Calu3 (cell line): ENCODE measurements at regions not wholly inside any gene's neighbourhood (a gene's known extent, or its start where the extent isn't known, plus 50 kb on each side); places are given as distances from the start of the nearest gene placed in this dataset.

Experiments
- BruUV-seq: library from RNA; stranded (reverse); fragments of 400-500 nt; replicated peaks from 2 replicates; lab custom pipeline; 2021; lab: Mats Ljungman, UMichigan
- CTCF ChIA-PET: fragments of 300-600 bp; sonication (Branson Sonifier 250); formaldehyde crosslinking; loops from one replicate; lab custom pipeline; 2022; ENCODE audit warnings: antibody characterized with exemption; lab: Charles Lee
- DNase-seq: peaks from one replicate; pipeline ENCODE4 v3.0.0; 2022
- H3K27ac Mint-ChIP-seq: one replicate; pipeline ENCODE4 v1.8.0; 2022; ENCODE audit warnings: mixed read lengths; ENCODE audit not compliant: unreplicated experiment
- H3K27me3 Mint-ChIP-seq: one replicate; pipeline ENCODE4 v1.8.0; 2022; ENCODE audit warnings: mixed read lengths; ENCODE audit not compliant: unreplicated experiment
- H3K36me3 Mint-ChIP-seq: one replicate; pipeline ENCODE4 v1.8.0; 2022; ENCODE audit warnings: mild to moderate bottlenecking, moderate library complexity, mixed read lengths; ENCODE audit not compliant: insufficient read depth, unreplicated experiment
- H3K4me1 Mint-ChIP-seq: one replicate; pipeline ENCODE4 v1.8.0; 2022; ENCODE audit warnings: mild to moderate bottlenecking, low read depth, mixed read lengths; ENCODE audit not compliant: unreplicated experiment
- H3K4me3 Mint-ChIP-seq: one replicate; pipeline ENCODE4 v1.8.0; 2022; ENCODE audit warnings: mild to moderate bottlenecking, low read depth, moderate library complexity, mixed read lengths; ENCODE audit not compliant: unreplicated experiment
- H3K9me3 Mint-ChIP-seq: one replicate; pipeline ENCODE4 v1.8.0; 2022; ENCODE audit warnings: low read depth, mixed read lengths; ENCODE audit not compliant: unreplicated experiment
- CTCF ChIP-seq: fragments of 200-600 bp; IDR thresholded peaks from one replicate; pipeline ENCODE4 v1.8.0; 2022; ENCODE audit warnings: antibody characterized with exemption; ENCODE audit not compliant: unreplicated experiment
- intact Hi-C: fragments of 100-400 bp; cut with micrococcal nuclease; formaldehyde crosslinking; loops from one replicate; pipeline ENCODE4 v1.10.0; 2022; ENCODE audit not compliant: unreplicated experiment

GRCh38 chr13:68234274-68234673 is 1004.1 kb upstream of the PCDH9 start:
- no peak for DNase-seq
- intact Hi-C loops: no loop called here
- Mint-ChIP-seq H3K27me3 (no peaks in the 10 kb centered on the region), H3K4me1 (no peaks in the 10 kb centered on the region), H3K36me3 (no peaks in the 10 kb centered on the region), H3K27ac (no peak overlapping the region), H3K4me3 (no peak overlapping the region), H3K9me3 (no peaks in the 10 kb centered on the region)
- CTCF ChIA-PET: no interaction called here
- TF ChIP-seq CTCF: no peak
- BruUV-seq: no TSS peak

GRCh38 chr13:68232351-68233130 is 1002.4 kb upstream of the PCDH9 start:
- Mint-ChIP-seq H3K4me3 (no peak overlapping the region), H3K36me3 (no peaks in the 10 kb centered on the region), H3K27me3 (no peaks in the 10 kb centered on the region), H3K9me3 (peaks cover 2% of the 10 kb centered on the region), H3K4me1 (no peaks in the 10 kb centered on the region), H3K27ac (no peak overlapping the region)
- TF ChIP-seq CTCF: no peak
- intact Hi-C loops: no loop called here
- no peak for DNase-seq
- CTCF ChIA-PET: no interaction called here
- no TSS peak for BruUV-seq

- DNase-seq: no peak
- intact Hi-C loops: no loop called here
- CTCF ChIA-PET: no interaction called here
- H3K27me3 Mint-ChIP-seq: no peaks in the 10 kb centered on the region
- no peak overlapping the region for H3K4me3 Mint-ChIP-seq
- BruUV-seq: no TSS peak
- H3K4me1 Mint-ChIP-seq: no peaks in the 10 kb centered on the region
- no peak for TF ChIP-seq CTCF
- H3K36me3 Mint-ChIP-seq: no peaks in the 10 kb centered on the region
- H3K27ac Mint-ChIP-seq: no peak overlapping the region
- H3K9me3 Mint-ChIP-seq: no peaks in the 10 kb centered on the region
Observed at GRCh38 chr13:68214691-68215415, 984.7 kb upstream of the PCDH9 start.

GRCh38 chr13:68199271-68199670 is 969.1 kb upstream of the PCDH9 start:
- no peak for DNase-seq
- intact Hi-C loops: no loop called here
- Mint-ChIP-seq H3K4me3 (no peak overlapping the region), H3K27me3 (no peaks in the 10 kb centered on the region), H3K36me3 (no peaks in the 10 kb centered on the region), H3K27ac (no peak overlapping the region), H3K4me1 (no peaks in the 10 kb centered on the region), H3K9me3 (no peaks in the 10 kb centered on the region)
- CTCF ChIA-PET: no interaction called here
- TF ChIP-seq CTCF: no peak
- BruUV-seq: no TSS peak
